ENCODE measurements at regions not wholly inside any gene's neighbourhood (a gene's known extent, or its start where the extent isn't known, plus 50 kb on each side); places are given as distances from the start of the nearest gene placed in this dataset.

GRCh38 chr1:5594056-5594956 lies 397.9 kb downstream of the NPHP4 start:
- DNase-seq, result no peak

- DNase-seq, result no peak
These were observed 401.5 kb downstream of the NPHP4 start for GRCh38 chr1:5590717-5591116.

- no peak for DNase-seq
These were observed 405.6 kb downstream of the NPHP4 start for GRCh38 chr1:5586629-5587028.

GRCh38 chr1:5585256-5585655 lies 407.0 kb downstream of the NPHP4 start:
- DNase-seq, result no peak

GRCh38 chr1:5580926-5581325 lies 411.3 kb downstream of the NPHP4 start:
- DNase-seq, result no peak

- DNase-seq, result no peak
These were observed 412.3 kb downstream of the NPHP4 start for GRCh38 chr1:5579966-5580365.

- DNase-seq, result no peak
These were observed 413.5 kb downstream of the NPHP4 start for GRCh38 chr1:5578690-5579089.

GRCh38 chr1:5577255-5578040 lies 414.8 kb downstream of the NPHP4 start:
- DNase-seq, result no peak

- DNase-seq, result no peak
These were observed 415.6 kb downstream of the NPHP4 start for GRCh38 chr1:5576673-5577065.

GRCh38 chr1:5576011-5576672 lies 416.1 kb downstream of the NPHP4 start:
- DNase-seq, result no peak

- no peak for DNase-seq
These were observed 416.8 kb downstream of the NPHP4 start for GRCh38 chr1:5575396-5575940.

GRCh38 chr1:5574641-5575040 lies 417.6 kb downstream of the NPHP4 start:
- DNase-seq, result no peak

- no peak for DNase-seq
These were observed 419.4 kb downstream of the NPHP4 start for GRCh38 chr1:5572794-5573193.

- DNase-seq, result no peak
These were observed 420.3 kb downstream of the NPHP4 start for GRCh38 chr1:5571861-5572401.

- DNase-seq, result no peak
These were observed 420.8 kb downstream of the NPHP4 start for GRCh38 chr1:5571438-5571837.

- DNase-seq, result no peak
These were observed 421.3 kb downstream of the NPHP4 start for GRCh38 chr1:5570931-5571330.

- no peak for DNase-seq
These were observed 423.9 kb downstream of the NPHP4 start for GRCh38 chr1:5568321-5568720.

GRCh38 chr1:5567839-5568238 lies 424.4 kb downstream of the NPHP4 start:
- no peak for DNase-seq

- DNase-seq, result no peak
These were observed 425.3 kb downstream of the NPHP4 start for GRCh38 chr1:5566924-5567323.

GRCh38 chr1:5565281-5566125 lies 426.7 kb downstream of the NPHP4 start:
- DNase-seq, result no peak

GRCh38 chr1:5564578-5565257 lies 427.5 kb downstream of the NPHP4 start:
- DNase-seq, result no peak
